GM20000 (cell line): ENCODE measurements at regions not wholly inside any gene's neighbourhood (a gene's known extent, or its start where the extent isn't known, plus 50 kb on each side); places are given as distances from the start of the nearest gene placed in this dataset.

Experiments used
- DNase-seq: peaks from one replicate; pipeline ENCODE4 v3.0.0; 2012; ENCODE audit warnings: low spot score
- CTCF ChIP-seq: IDR thresholded peaks from 2 replicates; pipeline ENCODE4 v1.5.1; 2012; ENCODE audit warnings: mild to moderate bottlenecking, control low read depth; ENCODE audit errors: extremely low read depth, missing control alignments

GRCh38 chr1:208919371-208919770, 664.1 kb upstream of the CAMK1G start:
- TF ChIP-seq CTCF, result no peak
- DNase-seq, result no peak

GRCh38 chr1:208921259-208921658, 662.3 kb upstream of the CAMK1G start:
- DNase-seq, result no peak
- TF ChIP-seq CTCF, result no peak

- no peak for TF ChIP-seq CTCF
- DNase-seq, result no peak
Observed at GRCh38 chr1:208923456-208923855, 660.1 kb upstream of the CAMK1G start.

- DNase-seq, result no peak
- no peak for TF ChIP-seq CTCF
Observed at GRCh38 chr1:208923946-208924720, 659.4 kb upstream of the CAMK1G start.

GRCh38 chr1:208924928-208925327, 658.6 kb upstream of the CAMK1G start:
- DNase-seq, result no peak
- no peak for TF ChIP-seq CTCF

GRCh38 chr1:208928349-208929010, 655.0 kb upstream of the CAMK1G start:
- TF ChIP-seq CTCF, result no peak
- no peak for DNase-seq

GRCh38 chr1:208929575-208929974, 653.9 kb upstream of the CAMK1G start:
- DNase-seq, result no peak
- no peak for TF ChIP-seq CTCF
